Astrocyte (in vitro differentiated cells and primary cell): ENCODE measurements at regions not wholly inside any gene's neighbourhood (a gene's known extent, or its start where the extent isn't known, plus 50 kb on each side); places are given as distances from the start of the nearest gene placed in this dataset.

Source experiments
- DNase-seq: peaks from one replicate; pipeline ENCODE4 v3.0.0-alpha.2; 2010; ENCODE audit warnings: low read depth
- FAIRE-seq: peaks from 2 replicates; lab custom pipeline; 2011; peaks lifted over from hg19 to GRCh38; lab: Jason Lieb, UNC
- H2AFZ ChIP-seq: 2 replicates; pipeline ENCODE4 v1.6.0; 2012; ENCODE audit warnings: low read depth, low read length, inconsistent platforms
- H3K27ac ChIP-seq: 2 replicates; pipeline ENCODE4 v1.5.1; 2011; ENCODE audit warnings: low read depth, low read length, inconsistent platforms
- H3K27me3 ChIP-seq: 2 replicates; pipeline ENCODE4 v1.6.0; 2011; ENCODE audit warnings: low read length, inconsistent platforms; ENCODE audit not compliant: insufficient read depth
- H3K36me3 ChIP-seq: 2 replicates; pipeline ENCODE4 v1.5.1; 2011; ENCODE audit warnings: low read length, inconsistent platforms; ENCODE audit not compliant: insufficient read depth
- H3K4me1 ChIP-seq: 2 replicates; pipeline ENCODE4 v1.5.1; 2011; ENCODE audit warnings: low read length, inconsistent platforms; ENCODE audit not compliant: insufficient read depth
- H3K4me2 ChIP-seq: 2 replicates; pipeline ENCODE4 v1.6.0; 2012; ENCODE audit warnings: low read length, inconsistent platforms
- H3K4me3 ChIP-seq: 2 replicates; pipeline ENCODE4 v1.5.1; 2011; ENCODE audit warnings: low read depth, mild to moderate bottlenecking, low read length, inconsistent platforms; ENCODE audit not compliant: insufficient read depth
- H3K79me2 ChIP-seq: 2 replicates; pipeline ENCODE4 v1.6.0; 2012; ENCODE audit warnings: mild to moderate bottlenecking, low read length, inconsistent platforms; ENCODE audit not compliant: insufficient read depth
- H3K9ac ChIP-seq: 2 replicates; pipeline ENCODE4 v1.6.0; 2012; ENCODE audit warnings: mild to moderate bottlenecking, low read length, inconsistent platforms
- H3K9me3 ChIP-seq: 2 replicates; pipeline ENCODE4 v1.5.1; 2012; ENCODE audit warnings: low read depth, mild to moderate bottlenecking, low read length, inconsistent platforms; ENCODE audit not compliant: insufficient read depth
- H4K20me1 ChIP-seq: 2 replicates; pipeline ENCODE4 v1.6.0; 2012; ENCODE audit warnings: low read length, inconsistent platforms; ENCODE audit not compliant: insufficient read depth
- H3K27ac Mint-ChIP-seq: one replicate; pipeline ENCODE4 v1.8.0; 2021; ENCODE audit warnings: mild to moderate bottlenecking, mixed read lengths; ENCODE audit not compliant: unreplicated experiment
- H3K27me3 Mint-ChIP-seq: one replicate; pipeline ENCODE4 v1.8.0; 2021; ENCODE audit warnings: low read depth, mixed read lengths; ENCODE audit not compliant: unreplicated experiment
- H3K36me3 Mint-ChIP-seq: one replicate; pipeline ENCODE4 v1.8.0; 2021; ENCODE audit warnings: low read depth, mixed read lengths; ENCODE audit not compliant: unreplicated experiment
- H3K4me1 Mint-ChIP-seq: one replicate; pipeline ENCODE4 v1.8.0; 2021; ENCODE audit warnings: low read depth, mixed read lengths; ENCODE audit not compliant: unreplicated experiment
- H3K4me3 Mint-ChIP-seq: one replicate; pipeline ENCODE4 v1.8.0; 2021; ENCODE audit warnings: mild to moderate bottlenecking, moderate library complexity, mixed read lengths; ENCODE audit not compliant: unreplicated experiment
- H3K9me3 Mint-ChIP-seq: one replicate; pipeline ENCODE4 v1.8.0; 2021; ENCODE audit warnings: mild to moderate bottlenecking, mixed read lengths; ENCODE audit not compliant: unreplicated experiment
- CTCF ChIP-seq: IDR thresholded peaks from 2 replicates; pipeline ENCODE4 v1.5.1; 2011; ENCODE audit warnings: low read depth, mild to moderate bottlenecking, inconsistent platforms, low read length, moderate library complexity; ENCODE audit not compliant: insufficient read depth
- EZH2 ChIP-seq: IDR thresholded peaks from 2 replicates; pipeline ENCODE4 v1.6.1; 2012; ENCODE audit warnings: mild to moderate bottlenecking, low read length, inconsistent platforms; ENCODE audit not compliant: insufficient read depth

GRCh38 chr10:43885252-43885651 lies 236.6 kb upstream of the ZNF32 start:
- peak; percentile 13 for FAIRE-seq
- Mint-ChIP-seq H3K9me3 (no peaks in the 10 kb centered on the region), H3K27ac (no peak overlapping the region), H3K4me3 (no peak overlapping the region), H3K27me3 (peaks cover 10% of the 10 kb centered on the region), H3K36me3 (no peaks in the 10 kb centered on the region), H3K4me1 (peaks cover 10% of the 10 kb centered on the region)
- Histone ChIP-seq H3K9ac (no peak overlapping the region), H3K27ac (no peak overlapping the region), H3K4me1 (peaks cover 5% of the 10 kb centered on the region), H3K79me2 (no peaks in the 10 kb centered on the region), H3K4me3 (no peak overlapping the region), H2AFZ (no peak overlapping the region), H3K9me3 (no peaks in the 10 kb centered on the region), H4K20me1 (no peaks in the 10 kb centered on the region), H3K27me3 (no peaks in the 10 kb centered on the region), H3K4me2 (no peak overlapping the region), H3K36me3 (no peaks in the 10 kb centered on the region)
- TF ChIP-seq EZH2 (no peak), CTCF (no peak)
- no peak for DNase-seq

GRCh38 chr10:43884501-43885105 lies 235.9 kb upstream of the ZNF32 start:
- FAIRE-seq (no peak), DNase-seq (no peak)
- Mint-ChIP-seq H3K4me3 (no peak overlapping the region), H3K36me3 (no peaks in the 10 kb centered on the region), H3K4me1 (peaks cover 7% of the 10 kb centered on the region), H3K9me3 (no peaks in the 10 kb centered on the region), H3K27me3 (peaks cover 10% of the 10 kb centered on the region), H3K27ac (no peak overlapping the region)
- Histone ChIP-seq H3K79me2 (no peaks in the 10 kb centered on the region), H3K36me3 (no peaks in the 10 kb centered on the region), H3K4me3 (no peak overlapping the region), H3K4me1 (peaks cover 5% of the 10 kb centered on the region), H3K27ac (no peak overlapping the region), H3K9me3 (no peaks in the 10 kb centered on the region), H3K9ac (no peak overlapping the region), H3K4me2 (no peak overlapping the region), H3K27me3 (no peaks in the 10 kb centered on the region), H2AFZ (no peak overlapping the region), H4K20me1 (no peaks in the 10 kb centered on the region)
- no peak for TF ChIP-seq EZH2
- no peak for TF ChIP-seq CTCF

- H3K4me2 ChIP-seq, result no peak overlapping the region
These were observed 234.0 kb upstream of the ZNF32 start for GRCh38 chr10:43882711-43883110.

More at GRCh38 chr10:43882711-43883110, 234.0 kb upstream of the ZNF32 start:
- H3K27ac ChIP-seq, result no peak overlapping the region
- no peaks in the 10 kb centered on the region for H3K27me3 ChIP-seq
- H3K9ac ChIP-seq, result no peak overlapping the region
- FAIRE-seq, result no peak
- no peak overlapping the region for H3K4me3 ChIP-seq
- TF ChIP-seq CTCF (no peak), EZH2 (no peak)
- no peaks in the 10 kb centered on the region for H3K9me3 ChIP-seq
- Mint-ChIP-seq H3K27ac (no peak overlapping the region), H3K4me3 (no peak overlapping the region), H3K9me3 (no peaks in the 10 kb centered on the region), H3K4me1 (peaks cover 10% of the 10 kb centered on the region), H3K36me3 (peaks cover 1% of the 10 kb centered on the region), H3K27me3 (peaks cover 12% of the 10 kb centered on the region)
- H3K36me3 ChIP-seq, result no peaks in the 10 kb centered on the region
- H3K4me1 ChIP-seq, result peaks cover 3% of the 10 kb centered on the region
- no peak overlapping the region for H2AFZ ChIP-seq
- no peaks in the 10 kb centered on the region for H3K79me2 ChIP-seq
- no peak for DNase-seq
- H4K20me1 ChIP-seq, result no peaks in the 10 kb centered on the region
